ENCODE measurements at regions not wholly inside any gene's neighbourhood (a gene's known extent, or its start where the extent isn't known, plus 50 kb on each side); places are given as distances from the start of the nearest gene placed in this dataset.

DNA sequence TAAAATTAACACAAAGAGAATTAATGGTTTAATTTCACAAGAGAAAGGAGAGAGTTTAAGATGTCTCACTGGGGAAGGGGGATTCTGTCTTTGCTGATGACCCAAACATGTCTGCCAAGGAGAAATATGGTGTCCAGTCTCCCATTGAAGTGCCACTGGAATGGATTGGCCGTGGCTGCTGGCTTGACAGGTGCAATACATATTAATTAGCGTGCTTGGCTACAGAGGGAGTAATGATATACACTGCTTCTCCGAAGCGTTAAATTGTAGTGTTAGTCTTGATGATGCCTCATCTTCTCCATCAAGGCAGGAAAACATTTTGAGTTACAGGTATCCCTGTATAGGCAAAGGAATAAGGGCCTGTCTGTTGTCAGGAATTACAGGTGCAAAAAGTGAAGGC, 393.4 kb upstream of the TMPO start:
- no peaks in the 10 kb centered on the region for H3K9me3 ChIP-seq (ENCODE audit: insufficient read depth, low read length)
- no peak overlapping the region for H3K4me3 ChIP-seq (ENCODE audit: insufficient read length, low read depth)
- H3K36me3 ChIP-seq (ENCODE audit: insufficient read depth, insufficient read length, low read length): no peaks in the 10 kb centered on the region
- DNase-seq (ENCODE audit: low read depth, low spot score): no peak
- H3K9ac ChIP-seq (ENCODE audit: insufficient read length, low read depth): no peak overlapping the region
- no peaks in the 10 kb centered on the region for H3K27me3 ChIP-seq (ENCODE audit: insufficient read depth, insufficient read length)
- TF ChIP-seq SUZ12 (IDR thresholded peaks at IDR 0.05; ENCODE audit: extremely low read depth, insufficient read depth, insufficient read length) (no peak), YY1 (IDR thresholded peaks at IDR 0.05; ENCODE audit: insufficient read depth, insufficient read length) (no peak), ZNF274 (IDR thresholded peaks at IDR 0.05; ENCODE audit: low read depth, low read length) (no peak)
- H3K4me1 ChIP-seq (ENCODE audit: insufficient read depth, insufficient read length): no peaks in the 10 kb centered on the region

- DNase-seq (ENCODE audit: low read depth, low spot score): no peak
- H3K36me3 ChIP-seq (ENCODE audit: insufficient read depth, insufficient read length, low read length): no peaks in the 10 kb centered on the region
- H3K4me1 ChIP-seq (ENCODE audit: insufficient read depth, insufficient read length): no peaks in the 10 kb centered on the region
- TF ChIP-seq ZNF274 (IDR thresholded peaks at IDR 0.05; ENCODE audit: low read depth, low read length) (no peak), YY1 (IDR thresholded peaks at IDR 0.05; ENCODE audit: insufficient read depth, insufficient read length) (no peak), SUZ12 (IDR thresholded peaks at IDR 0.05; ENCODE audit: extremely low read depth, insufficient read depth, insufficient read length) (no peak)
- no peak overlapping the region for H3K9ac ChIP-seq (ENCODE audit: insufficient read length, low read depth)
- H3K4me3 ChIP-seq (ENCODE audit: insufficient read length, low read depth): no peak overlapping the region
- H3K27me3 ChIP-seq (ENCODE audit: insufficient read depth, insufficient read length): no peaks in the 10 kb centered on the region
- no peaks in the 10 kb centered on the region for H3K9me3 ChIP-seq (ENCODE audit: insufficient read depth, low read length)
Measured at GRCh38 chr12:98123021-98123461, 392.3 kb upstream of the TMPO start.

DNA sequence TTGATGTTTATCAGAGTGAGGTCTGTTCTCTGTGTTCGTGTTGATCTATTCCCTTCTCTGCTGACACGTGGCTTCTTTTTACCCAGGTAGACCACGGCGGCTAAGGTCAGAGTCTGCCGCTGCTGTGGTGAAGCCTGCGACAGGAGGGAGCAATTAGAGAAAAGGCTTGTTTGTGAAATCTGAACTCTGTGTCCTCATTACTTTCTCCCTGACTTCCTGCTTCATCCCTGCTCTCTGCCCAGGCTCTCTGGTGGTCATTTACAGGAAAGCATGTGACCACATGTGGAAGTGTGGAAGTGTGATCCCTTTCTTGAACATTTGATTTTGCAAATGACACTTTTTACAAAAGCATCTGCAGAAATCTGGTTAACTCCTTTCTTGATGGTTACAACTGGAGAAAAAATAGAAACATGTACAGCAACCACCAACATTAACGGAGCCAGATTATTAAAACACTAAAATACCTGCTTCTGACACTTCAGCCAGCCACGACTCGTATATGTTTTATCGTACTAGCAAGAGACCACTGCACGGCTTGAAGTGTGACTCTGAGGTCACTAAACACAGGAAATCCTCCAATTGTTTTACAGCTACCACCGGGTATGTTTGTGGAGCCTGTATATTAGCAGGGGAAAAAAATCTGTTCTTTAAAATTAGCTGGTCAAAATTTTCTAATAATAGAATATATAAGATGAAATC, 388.6 kb upstream of the TMPO start:
- H3K4me1 ChIP-seq (ENCODE audit: insufficient read depth, insufficient read length): no peaks in the 10 kb centered on the region
- H3K9ac ChIP-seq (ENCODE audit: insufficient read length, low read depth): no peak overlapping the region
- H3K4me3 ChIP-seq (ENCODE audit: insufficient read length, low read depth): no peak overlapping the region
- no peaks in the 10 kb centered on the region for H3K27me3 ChIP-seq (ENCODE audit: insufficient read depth, insufficient read length)
- DNase-seq (ENCODE audit: low read depth, low spot score): no peak
- H3K36me3 ChIP-seq (ENCODE audit: insufficient read depth, insufficient read length, low read length): no peaks in the 10 kb centered on the region
- H3K9me3 ChIP-seq (ENCODE audit: insufficient read depth, low read length): no peaks in the 10 kb centered on the region
- TF ChIP-seq YY1 (IDR thresholded peaks at IDR 0.05; ENCODE audit: insufficient read depth, insufficient read length): no peak
- no peak for TF ChIP-seq SUZ12 (IDR thresholded peaks at IDR 0.05; ENCODE audit: extremely low read depth, insufficient read depth, insufficient read length)
- no peak for TF ChIP-seq ZNF274 (IDR thresholded peaks at IDR 0.05; ENCODE audit: low read depth, low read length)

DNA sequence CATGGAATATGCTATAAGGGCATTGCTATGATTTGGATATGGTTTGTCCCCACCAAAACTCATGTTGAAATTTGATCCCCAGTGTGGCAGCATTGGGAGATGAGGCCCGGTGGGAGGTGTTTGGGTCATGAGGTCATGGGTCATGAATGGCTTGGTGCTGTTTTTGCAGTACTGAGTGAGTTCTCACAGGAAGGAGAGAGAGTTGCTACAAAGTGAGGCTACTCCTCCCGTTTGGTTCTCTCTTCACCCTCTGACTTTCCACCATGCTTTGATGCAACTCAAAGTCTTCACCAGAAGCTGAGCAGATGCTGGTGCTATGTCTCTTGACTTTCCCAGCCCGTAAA, 388.1 kb upstream of the TMPO start:
- TF ChIP-seq SUZ12 (IDR thresholded peaks at IDR 0.05; ENCODE audit: extremely low read depth, insufficient read depth, insufficient read length) (no peak), YY1 (IDR thresholded peaks at IDR 0.05; ENCODE audit: insufficient read depth, insufficient read length) (no peak), ZNF274 (IDR thresholded peaks at IDR 0.05; ENCODE audit: low read depth, low read length) (no peak)
- H3K9ac ChIP-seq (ENCODE audit: insufficient read length, low read depth): no peak overlapping the region
- no peaks in the 10 kb centered on the region for H3K36me3 ChIP-seq (ENCODE audit: insufficient read depth, insufficient read length, low read length)
- no peak for DNase-seq (ENCODE audit: low read depth, low spot score)
- no peak overlapping the region for H3K4me3 ChIP-seq (ENCODE audit: insufficient read length, low read depth)
- no peaks in the 10 kb centered on the region for H3K27me3 ChIP-seq (ENCODE audit: insufficient read depth, insufficient read length)
- H3K9me3 ChIP-seq (ENCODE audit: insufficient read depth, low read length): no peaks in the 10 kb centered on the region
- no peaks in the 10 kb centered on the region for H3K4me1 ChIP-seq (ENCODE audit: insufficient read depth, insufficient read length)

DNA sequence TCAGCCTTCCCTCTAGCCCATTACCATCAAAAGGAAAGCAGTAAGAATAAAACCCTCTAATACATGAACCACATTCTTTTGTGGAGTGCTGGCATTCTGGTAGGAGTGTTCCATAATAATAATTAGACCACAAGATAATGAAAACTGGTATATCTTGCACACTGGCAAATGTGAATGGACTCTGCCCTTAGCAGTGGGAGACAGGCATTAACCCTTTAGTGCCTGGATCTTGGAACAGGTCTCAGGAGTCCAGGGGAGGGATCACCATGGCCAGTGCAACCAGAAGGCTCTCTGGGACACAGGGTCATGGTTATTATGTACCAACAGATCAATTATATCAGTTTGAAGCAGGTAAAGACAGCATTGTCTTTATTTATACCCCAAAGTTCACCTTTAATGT, 387.5 kb upstream of the TMPO start:
- no peaks in the 10 kb centered on the region for H3K9me3 ChIP-seq (ENCODE audit: insufficient read depth, low read length)
- H3K4me1 ChIP-seq (ENCODE audit: insufficient read depth, insufficient read length): no peaks in the 10 kb centered on the region
- H3K36me3 ChIP-seq (ENCODE audit: insufficient read depth, insufficient read length, low read length): no peaks in the 10 kb centered on the region
- H3K4me3 ChIP-seq (ENCODE audit: insufficient read length, low read depth): no peak overlapping the region
- TF ChIP-seq YY1 (IDR thresholded peaks at IDR 0.05; ENCODE audit: insufficient read depth, insufficient read length): no peak
- TF ChIP-seq ZNF274 (IDR thresholded peaks at IDR 0.05; ENCODE audit: low read depth, low read length): no peak
- no peak for TF ChIP-seq SUZ12 (IDR thresholded peaks at IDR 0.05; ENCODE audit: extremely low read depth, insufficient read depth, insufficient read length)
- no peaks in the 10 kb centered on the region for H3K27me3 ChIP-seq (ENCODE audit: insufficient read depth, insufficient read length)
- no peak for DNase-seq (ENCODE audit: low read depth, low spot score)
- H3K9ac ChIP-seq (ENCODE audit: insufficient read length, low read depth): no peak overlapping the region

- Histone ChIP-seq H3K27me3 (ENCODE audit: insufficient read depth, insufficient read length) (no peaks in the 10 kb centered on the region), H3K36me3 (ENCODE audit: insufficient read depth, insufficient read length, low read length) (no peaks in the 10 kb centered on the region), H3K9ac (ENCODE audit: insufficient read length, low read depth) (no peak overlapping the region), H3K4me3 (ENCODE audit: insufficient read length, low read depth) (no peak overlapping the region), H3K4me1 (ENCODE audit: insufficient read depth, insufficient read length) (no peaks in the 10 kb centered on the region), H3K9me3 (ENCODE audit: insufficient read depth, low read length) (no peaks in the 10 kb centered on the region)
- no peak for DNase-seq (ENCODE audit: low read depth, low spot score)
- no peak for TF ChIP-seq ZNF274 (IDR thresholded peaks at IDR 0.05; ENCODE audit: low read depth, low read length)
- TF ChIP-seq SUZ12 (IDR thresholded peaks at IDR 0.05; ENCODE audit: extremely low read depth, insufficient read depth, insufficient read length): no peak
- TF ChIP-seq YY1 (IDR thresholded peaks at IDR 0.05; ENCODE audit: insufficient read depth, insufficient read length): no peak
Measured at GRCh38 chr12:98136544-98136943, 378.8 kb upstream of the TMPO start.

DNA sequence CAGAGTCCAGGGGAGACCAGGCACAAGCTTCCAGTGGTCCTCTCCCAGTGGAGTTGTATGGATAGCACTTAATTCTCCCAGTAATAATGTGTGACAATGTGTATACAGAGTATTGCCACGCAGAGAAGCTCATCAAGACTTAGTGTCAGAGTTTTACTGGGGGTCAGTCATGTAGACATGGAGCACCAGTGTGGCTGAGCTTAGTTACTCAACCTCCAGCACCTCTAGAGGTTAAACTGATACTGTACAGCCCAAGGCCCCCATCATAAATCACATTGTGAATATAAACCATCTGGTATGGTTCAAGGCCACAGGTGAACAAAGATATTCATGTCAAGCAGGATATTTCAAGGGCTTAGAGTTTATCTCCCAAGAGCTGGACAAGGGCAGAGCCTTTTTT, 378.1 kb upstream of the TMPO start:
- TF ChIP-seq ZNF274 (IDR thresholded peaks at IDR 0.05; ENCODE audit: low read depth, low read length) (no peak), YY1 (IDR thresholded peaks at IDR 0.05; ENCODE audit: insufficient read depth, insufficient read length) (no peak), SUZ12 (IDR thresholded peaks at IDR 0.05; ENCODE audit: extremely low read depth, insufficient read depth, insufficient read length) (no peak)
- no peaks in the 10 kb centered on the region for H3K9me3 ChIP-seq (ENCODE audit: insufficient read depth, low read length)
- H3K4me1 ChIP-seq (ENCODE audit: insufficient read depth, insufficient read length): no peaks in the 10 kb centered on the region
- no peaks in the 10 kb centered on the region for H3K27me3 ChIP-seq (ENCODE audit: insufficient read depth, insufficient read length)
- H3K4me3 ChIP-seq (ENCODE audit: insufficient read length, low read depth): no peak overlapping the region
- DNase-seq (ENCODE audit: low read depth, low spot score): no peak
- H3K9ac ChIP-seq (ENCODE audit: insufficient read length, low read depth): no peak overlapping the region
- H3K36me3 ChIP-seq (ENCODE audit: insufficient read depth, insufficient read length, low read length): no peaks in the 10 kb centered on the region

Measured in NT2/D1 (cell line).